Caco-2 (cell line): ENCODE measurements at regions not wholly inside any gene's neighbourhood (a gene's known extent, or its start where the extent isn't known, plus 50 kb on each side); places are given as distances from the start of the nearest gene placed in this dataset.

Experiments
- BruUV-seq: library from RNA; stranded (reverse); fragments of 400-500 nt; replicated peaks from 2 replicates; lab custom pipeline; 2021; lab: Mats Ljungman, UMichigan
- CTCF ChIA-PET: fragments of 300-600 bp; sonication (Branson Sonifier 250); formaldehyde crosslinking; loops from one replicate; lab custom pipeline; 2022; ENCODE audit warnings: antibody characterized with exemption; lab: Charles Lee
- POLR2A ChIA-PET: fragments of 300-600 bp; sonication (Branson Sonifier 250); formaldehyde crosslinking; loops from one replicate; lab custom pipeline; 2022; ENCODE audit warnings: antibody characterized with exemption; lab: Charles Lee
- DNase-seq, 2 experiments: peaks; one replicate each; pipeline versions ENCODE4 v3.0.0 to v3.0.0-alpha.2; 2020 to 2022
- H3K27me3 ChIP-seq: replicated peaks from 2 replicates; pipeline ENCODE4 v1.6.0; 2011; ENCODE audit warnings: low read length; ENCODE audit not compliant: control insufficient read depth, insufficient read depth
- H3K36me3 ChIP-seq: 2 replicates; pipeline ENCODE4 v1.5.1; 2011; ENCODE audit warnings: low read length; ENCODE audit not compliant: control insufficient read depth, insufficient read depth
- H3K4me1 ChIP-seq: fragments of 250-450 bp; sonication (Bioruptor Pico); 2 replicates; pipeline ENCODE4 v1.5.1; 2020; ENCODE audit warnings: mild to moderate bottlenecking
- H3K4me3 ChIP-seq: 2 replicates; pipeline ENCODE4 v1.5.1; 2011; ENCODE audit warnings: low read depth, mild to moderate bottlenecking, control low read depth, low read length
- H3K9me3 ChIP-seq: fragments of 250-450 bp; sonication (Bioruptor Pico); 2 replicates; pipeline ENCODE4 v1.5.1; 2020; ENCODE audit warnings: mild to moderate bottlenecking, moderate library complexity
- H3K27ac Mint-ChIP-seq: one replicate; pipeline ENCODE4 v1.8.0; 2022; ENCODE audit warnings: mixed read lengths; ENCODE audit not compliant: unreplicated experiment
- H3K27me3 Mint-ChIP-seq: one replicate; pipeline ENCODE4 v1.8.0; 2022; ENCODE audit warnings: mixed read lengths; ENCODE audit not compliant: insufficient read depth, unreplicated experiment
- H3K36me3 Mint-ChIP-seq: one replicate; pipeline ENCODE4 v1.8.0; 2022; ENCODE audit warnings: mild to moderate bottlenecking, mixed read lengths; ENCODE audit not compliant: insufficient read depth, unreplicated experiment
- H3K4me1 Mint-ChIP-seq: one replicate; pipeline ENCODE4 v1.8.0; 2022; ENCODE audit warnings: low read depth, mixed read lengths; ENCODE audit not compliant: unreplicated experiment
- H3K4me3 Mint-ChIP-seq: one replicate; pipeline ENCODE4 v1.8.0; 2022; ENCODE audit warnings: mild to moderate bottlenecking, moderate library complexity, mixed read lengths; ENCODE audit not compliant: unreplicated experiment
- H3K9me3 Mint-ChIP-seq: one replicate; pipeline ENCODE4 v1.8.0; 2022; ENCODE audit warnings: mixed read lengths; ENCODE audit not compliant: unreplicated experiment
- intact Hi-C: fragments of 100-400 bp; cut with micrococcal nuclease; formaldehyde crosslinking; loops from one replicate; pipeline ENCODE4 v1.10.0; 2022; ENCODE audit not compliant: unreplicated experiment
- TF ChIP-seq, protein P1 (sequence below), 2 experiments: fragments of 200-600 bp in 1 of 2; IDR thresholded peaks; 1 replicate in 1 of 2; 2 replicates in 1 of 2; pipeline versions ENCODE4 v1.5.1 to v1.8.0; 2011 to 2022; ENCODE audit warnings: antibody characterized with exemption in 1 of 2, control low read depth in 1 of 2, inconsistent platforms in 1 of 2, low read depth in 1 of 2, low read length in 1 of 2, mild to moderate bottlenecking in 1 of 2, moderate library complexity in 1 of 2; ENCODE audit not compliant: insufficient read depth in 1 of 2, severe bottlenecking in 1 of 2, unreplicated experiment in 1 of 2

DNA sequence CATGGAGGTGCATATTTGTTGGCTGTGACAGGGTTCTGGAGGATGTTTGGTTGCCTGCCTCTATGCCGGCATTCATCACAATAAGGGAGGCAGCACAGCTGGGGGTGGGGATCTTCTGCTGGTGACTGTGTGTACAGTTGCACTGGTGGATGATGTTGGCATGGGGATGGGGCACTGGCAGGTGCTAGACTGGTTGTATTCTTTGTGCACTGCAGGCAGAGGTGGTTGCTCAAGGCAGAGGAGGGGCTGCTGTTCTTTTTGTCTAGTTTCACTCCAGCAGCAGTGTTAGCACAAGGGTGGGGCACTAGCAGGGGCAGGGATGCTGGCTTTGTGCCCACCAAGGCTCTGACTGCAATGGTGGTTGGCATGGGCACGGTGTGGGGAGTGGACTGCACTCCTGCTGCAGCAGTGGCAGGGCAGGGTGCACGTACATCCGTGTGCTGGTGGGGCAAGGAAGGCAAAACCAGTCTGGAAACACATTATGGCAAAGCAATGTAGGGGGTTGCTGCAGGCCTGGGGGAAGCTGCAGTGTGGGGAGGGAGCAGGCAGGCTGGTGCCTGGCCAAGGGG is 69.3 kb downstream of the ISOC1 start:
- no peak for DNase-seq
- Mint-ChIP-seq H3K27me3 (no peaks in the 10 kb centered on the region), H3K36me3 (no peaks in the 10 kb centered on the region), H3K4me1 (no peaks in the 10 kb centered on the region), H3K9me3 (peaks cover 18% of the 10 kb centered on the region), H3K27ac (no peak overlapping the region), H3K4me3 (no peak overlapping the region)
- intact Hi-C loops, result no loop called here
- CTCF ChIA-PET, result no interaction called here
- H3K27me3 ChIP-seq, result no peaks in the 10 kb centered on the region
- TF ChIP-seq, protein P1, sequence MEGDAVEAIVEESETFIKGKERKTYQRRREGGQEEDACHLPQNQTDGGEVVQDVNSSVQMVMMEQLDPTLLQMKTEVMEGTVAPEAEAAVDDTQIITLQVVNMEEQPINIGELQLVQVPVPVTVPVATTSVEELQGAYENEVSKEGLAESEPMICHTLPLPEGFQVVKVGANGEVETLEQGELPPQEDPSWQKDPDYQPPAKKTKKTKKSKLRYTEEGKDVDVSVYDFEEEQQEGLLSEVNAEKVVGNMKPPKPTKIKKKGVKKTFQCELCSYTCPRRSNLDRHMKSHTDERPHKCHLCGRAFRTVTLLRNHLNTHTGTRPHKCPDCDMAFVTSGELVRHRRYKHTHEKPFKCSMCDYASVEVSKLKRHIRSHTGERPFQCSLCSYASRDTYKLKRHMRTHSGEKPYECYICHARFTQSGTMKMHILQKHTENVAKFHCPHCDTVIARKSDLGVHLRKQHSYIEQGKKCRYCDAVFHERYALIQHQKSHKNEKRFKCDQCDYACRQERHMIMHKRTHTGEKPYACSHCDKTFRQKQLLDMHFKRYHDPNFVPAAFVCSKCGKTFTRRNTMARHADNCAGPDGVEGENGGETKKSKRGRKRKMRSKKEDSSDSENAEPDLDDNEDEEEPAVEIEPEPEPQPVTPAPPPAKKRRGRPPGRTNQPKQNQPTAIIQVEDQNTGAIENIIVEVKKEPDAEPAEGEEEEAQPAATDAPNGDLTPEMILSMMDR (IDR thresholded peaks at IDR 0.05; ENCODE audit: insufficient read depth in 1 of 2, low read depth in 1 of 2, low read length in 1 of 2, severe bottlenecking in 1 of 2, unreplicated experiment in 1 of 2), result no peak
- no peak overlapping the region for H3K4me3 ChIP-seq
- no peaks in the 10 kb centered on the region for H3K36me3 ChIP-seq
- POLR2A ChIA-PET, result no interaction called here
- H3K4me1 ChIP-seq, result no peaks in the 10 kb centered on the region
- BruUV-seq, result no TSS peak
- no peaks in the 10 kb centered on the region; the same call in 1 of the 2 replicates for H3K9me3 ChIP-seq

GRCh38 chr5:129170050-129170449 is 75.5 kb downstream of the ISOC1 start:
- ChIA-PET POLR2A (no interaction called here), CTCF (no interaction called here)
- H3K9me3 ChIP-seq, result no peaks in the 10 kb centered on the region
- TF ChIP-seq, protein P1 (IDR thresholded peaks at IDR 0.05; ENCODE audit: insufficient read depth in 1 of 2, low read depth in 1 of 2, low read length in 1 of 2, severe bottlenecking in 1 of 2, unreplicated experiment in 1 of 2), result no peak
- Mint-ChIP-seq H3K4me1 (no peaks in the 10 kb centered on the region), H3K36me3 (no peaks in the 10 kb centered on the region), H3K27me3 (peaks cover 5% of the 10 kb centered on the region), H3K4me3 (no peak overlapping the region), H3K27ac (no peak overlapping the region), H3K9me3 (no peaks in the 10 kb centered on the region)
- H3K4me1 ChIP-seq, result no peaks in the 10 kb centered on the region
- BruUV-seq, result no TSS peak
- no peaks in the 10 kb centered on the region for H3K27me3 ChIP-seq
- intact Hi-C loops, result no loop called here
- no peak for DNase-seq
- H3K36me3 ChIP-seq, result no peaks in the 10 kb centered on the region
- no peak overlapping the region for H3K4me3 ChIP-seq

DNA sequence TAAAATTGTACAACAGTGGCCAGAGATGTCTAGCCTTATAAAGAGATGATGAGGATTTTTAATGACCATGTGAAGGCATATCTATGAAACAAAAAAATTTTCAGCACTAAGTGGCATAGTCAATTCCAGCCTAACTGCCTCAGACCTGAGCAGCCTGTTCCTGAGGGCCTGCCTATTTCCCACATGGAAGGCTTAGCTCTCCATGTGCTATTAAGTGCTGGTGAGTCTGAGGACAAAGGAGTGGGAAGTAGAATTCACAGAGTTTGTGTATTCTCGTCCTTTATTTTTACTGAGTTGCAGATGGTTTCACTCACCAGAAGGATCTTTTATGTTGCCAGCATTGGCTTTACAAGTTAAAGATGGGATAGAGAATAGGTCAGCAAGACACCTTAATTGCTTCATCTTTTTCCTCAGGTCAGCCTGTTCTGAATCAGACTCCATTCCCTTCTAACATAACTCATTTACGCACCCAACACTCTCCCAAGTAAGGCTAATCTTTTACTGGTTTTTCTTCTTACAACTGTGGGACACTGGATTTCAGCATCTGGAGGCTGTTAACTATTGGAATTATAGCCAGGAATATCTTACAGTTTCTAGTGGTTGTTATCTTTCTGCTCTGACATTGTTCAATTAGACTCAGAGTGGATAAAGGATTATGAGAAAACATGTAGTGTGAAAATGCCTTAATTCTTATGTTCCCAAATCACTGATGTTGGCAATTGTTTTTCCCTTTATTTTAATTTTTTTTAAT is 76.8 kb downstream of the ISOC1 start:
- Mint-ChIP-seq H3K9me3 (no peaks in the 10 kb centered on the region), H3K27me3 (peaks cover 5% of the 10 kb centered on the region), H3K36me3 (no peaks in the 10 kb centered on the region), H3K4me1 (no peaks in the 10 kb centered on the region), H3K27ac (no peak overlapping the region), H3K4me3 (no peak overlapping the region)
- H3K36me3 ChIP-seq, result no peaks in the 10 kb centered on the region
- DNase-seq, result no peak
- no peaks in the 10 kb centered on the region for H3K4me1 ChIP-seq
- H3K9me3 ChIP-seq, result no peaks in the 10 kb centered on the region
- H3K4me3 ChIP-seq, result no peak overlapping the region
- intact Hi-C loops, result no loop called here
- ChIA-PET CTCF (no interaction called here), POLR2A (no interaction called here)
- no TSS peak for BruUV-seq
- H3K27me3 ChIP-seq, result no peaks in the 10 kb centered on the region
- TF ChIP-seq, protein P1 (IDR thresholded peaks at IDR 0.05; ENCODE audit: insufficient read depth in 1 of 2, low read depth in 1 of 2, low read length in 1 of 2, severe bottlenecking in 1 of 2, unreplicated experiment in 1 of 2), result no peak
